NB4 (cell line): ENCODE measurements at regions not wholly inside any gene's neighbourhood (a gene's known extent, or its start where the extent isn't known, plus 50 kb on each side); places are given as distances from the start of the nearest gene placed in this dataset.

Experiments
- POLR2A ChIP-seq: IDR thresholded peaks from 2 replicates; pipeline ENCODE4 v1.6.1; 2011; ENCODE audit warnings: mild to moderate bottlenecking; ENCODE audit not compliant: insufficient read length; ENCODE audit errors: extremely low read depth
- TF ChIP-seq, protein P1 (sequence below): IDR thresholded peaks from one replicate; pipeline ENCODE4 v1.5.1; 2012; ENCODE audit warnings: low read depth, low read length
- TF ChIP-seq, protein P2 (sequence below): IDR thresholded peaks from 2 replicates; pipeline ENCODE4 v1.6.1; 2011; ENCODE audit warnings: low read depth, low read length

DNA sequence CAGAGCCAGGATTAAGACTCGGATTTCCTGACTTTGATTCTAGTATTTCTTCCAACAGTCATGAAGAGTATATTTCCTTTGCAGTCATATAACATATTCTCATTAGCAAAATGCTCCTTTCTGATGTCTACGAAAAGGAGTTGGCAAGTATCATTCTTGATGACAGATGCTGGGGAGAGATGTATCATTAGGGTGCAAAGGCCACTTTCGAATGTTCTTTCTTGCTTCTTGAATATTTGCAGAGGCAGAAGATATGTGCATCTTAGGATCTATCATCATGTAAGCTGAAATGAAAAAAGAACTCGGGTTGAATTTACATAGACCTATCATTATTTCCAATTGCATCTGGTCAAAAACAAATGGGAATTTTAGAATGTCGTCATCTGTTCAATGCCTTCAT, 294.4 kb downstream of the BAMBI start:
- TF ChIP-seq POLR2A: no peak
- TF ChIP-seq, protein P1, sequence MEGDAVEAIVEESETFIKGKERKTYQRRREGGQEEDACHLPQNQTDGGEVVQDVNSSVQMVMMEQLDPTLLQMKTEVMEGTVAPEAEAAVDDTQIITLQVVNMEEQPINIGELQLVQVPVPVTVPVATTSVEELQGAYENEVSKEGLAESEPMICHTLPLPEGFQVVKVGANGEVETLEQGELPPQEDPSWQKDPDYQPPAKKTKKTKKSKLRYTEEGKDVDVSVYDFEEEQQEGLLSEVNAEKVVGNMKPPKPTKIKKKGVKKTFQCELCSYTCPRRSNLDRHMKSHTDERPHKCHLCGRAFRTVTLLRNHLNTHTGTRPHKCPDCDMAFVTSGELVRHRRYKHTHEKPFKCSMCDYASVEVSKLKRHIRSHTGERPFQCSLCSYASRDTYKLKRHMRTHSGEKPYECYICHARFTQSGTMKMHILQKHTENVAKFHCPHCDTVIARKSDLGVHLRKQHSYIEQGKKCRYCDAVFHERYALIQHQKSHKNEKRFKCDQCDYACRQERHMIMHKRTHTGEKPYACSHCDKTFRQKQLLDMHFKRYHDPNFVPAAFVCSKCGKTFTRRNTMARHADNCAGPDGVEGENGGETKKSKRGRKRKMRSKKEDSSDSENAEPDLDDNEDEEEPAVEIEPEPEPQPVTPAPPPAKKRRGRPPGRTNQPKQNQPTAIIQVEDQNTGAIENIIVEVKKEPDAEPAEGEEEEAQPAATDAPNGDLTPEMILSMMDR: no peak
- TF ChIP-seq, protein P2, sequence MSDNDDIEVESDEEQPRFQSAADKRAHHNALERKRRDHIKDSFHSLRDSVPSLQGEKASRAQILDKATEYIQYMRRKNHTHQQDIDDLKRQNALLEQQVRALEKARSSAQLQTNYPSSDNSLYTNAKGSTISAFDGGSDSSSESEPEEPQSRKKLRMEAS: no peak
